GM12878 (cell line): ENCODE measurements at regions not wholly inside any gene's neighbourhood (a gene's known extent, or its start where the extent isn't known, plus 50 kb on each side); places are given as distances from the start of the nearest gene placed in this dataset.

Experiments used
- ATAC-seq: fragments of 200-7000 bp; cut with Tn5 transposase; 3 replicates; pipeline ENCODE4 v1.9.1; 2020; ENCODE audit warnings: mild to moderate bottlenecking, moderate library complexity
- BruUV-seq: library from RNA; stranded (reverse); fragments of 400-500 nt; replicated peaks from 2 replicates; lab custom pipeline; 2021; lab: Mats Ljungman, UMichigan
- CTCF ChIA-PET: fragments of 300-600 bp; sonication (Branson Sonifier 250); formaldehyde crosslinking; extraction: SDS; loops from one replicate; lab custom pipeline; 2021; ENCODE audit warnings: inconsistent platforms; lab: Yijun Ruan, JAX
- POLR2A ChIA-PET: fragments of 350-600 bp; formaldehyde crosslinking; extraction: SDS; loops from one replicate; lab custom pipeline; 2021; ENCODE audit warnings: inconsistent platforms; lab: Charles Lee
- RAD21 ChIA-PET: fragments of 300-600 bp; sonication (Branson Sonifier 250); formaldehyde crosslinking; loops from one replicate; lab custom pipeline; 2023; ENCODE audit warnings: antibody characterized with exemption; ENCODE audit not compliant: unreplicated experiment; lab: Charles Lee
- SMC1A ChIA-PET: fragments of 300-600 bp; sonication (Branson Sonifier 250); formaldehyde crosslinking; loops from one replicate; lab custom pipeline; 2023; ENCODE audit not compliant: unreplicated experiment, uncharacterized antibody; lab: Charles Lee
- DNase-seq: peaks from one replicate; pipeline ENCODE4 v3.0.0-alpha.2; 2011; ENCODE audit warnings: low read depth, low spot score
- FAIRE-seq: peaks from 3 replicates; lab custom pipeline; 2011; peaks lifted over from hg19 to GRCh38; lab: Jason Lieb, UNC
- H2AFZ ChIP-seq: 2 replicates; pipeline ENCODE4 v1.6.0; 2011; ENCODE audit warnings: low read depth, low read length, control low read depth; ENCODE audit not compliant: control insufficient read depth
- H3K27ac ChIP-seq: 2 replicates; pipeline ENCODE4 v1.5.1; 2011; ENCODE audit warnings: control low read depth; ENCODE audit not compliant: control insufficient read depth, insufficient read depth
- H3K27me3 ChIP-seq, 2 experiments: replicated peaks in 1 of 2; 2 replicates each; pipeline versions ENCODE4 v1.6.0 to v1.6.1; 2011; ENCODE audit warnings: low read length in 1 of 2; ENCODE audit not compliant: control insufficient read depth in 2 of 2, insufficient read depth in 2 of 2
- H3K36me3 ChIP-seq, 2 experiments: 2 replicates each; pipeline ENCODE4 v1.5.1; 2011; ENCODE audit warnings: low read length in 1 of 2; ENCODE audit not compliant: control insufficient read depth in 2 of 2, insufficient read depth in 2 of 2
- H3K4me1 ChIP-seq: 2 replicates; pipeline ENCODE4 v1.6.1; 2011; ENCODE audit warnings: mild to moderate bottlenecking, low read length, moderate library complexity, mixed read lengths; ENCODE audit not compliant: control insufficient read depth, insufficient read depth
- H3K4me2 ChIP-seq: 2 replicates; pipeline ENCODE4 v1.6.0; 2011; ENCODE audit warnings: control low read depth; ENCODE audit not compliant: control insufficient read depth, insufficient read depth
- H3K4me3 ChIP-seq: fragments of 200-600 bp; sonication (generic); 2 replicates; pipeline ENCODE4 v1.5.1; 2016
- H3K79me2 ChIP-seq: 2 replicates; pipeline ENCODE4 v1.6.0; 2011; ENCODE audit warnings: low read length; ENCODE audit not compliant: control insufficient read depth, insufficient read depth
- H3K9ac ChIP-seq: 2 replicates; pipeline ENCODE4 v1.8.0; 2011; ENCODE audit warnings: low read length, control low read depth, mixed read lengths; ENCODE audit not compliant: control insufficient read depth, insufficient read depth
- H3K9me3 ChIP-seq: replicated peaks from 3 replicates; pipeline ENCODE4 v1.5.1; 2011; ENCODE audit warnings: mild to moderate bottlenecking, low read length; ENCODE audit not compliant: control insufficient read depth, insufficient read depth
- H4K20me1 ChIP-seq: 2 replicates; pipeline ENCODE4 v1.6.0; 2011; ENCODE audit not compliant: control insufficient read depth, insufficient read depth
- CHD1 ChIP-seq: IDR thresholded peaks from 2 replicates; pipeline ENCODE4 v1.6.1; 2012; ENCODE audit warnings: low read depth, low read length, improper control_type of control experiment
- EED ChIP-seq: sonication (generic); IDR thresholded peaks from 2 replicates; pipeline ENCODE4 v1.6.1; 2016; ENCODE audit warnings: antibody characterized with exemption, low read depth
- FOXM1 ChIP-seq: IDR thresholded peaks from 2 replicates; pipeline ENCODE4 v1.6.1; 2012; ENCODE audit warnings: low read depth, mild to moderate bottlenecking, inconsistent platforms, low read length, moderate library complexity
- HCFC1 ChIP-seq: fragments of 150-350 bp; IDR thresholded peaks from 2 replicates; pipeline ENCODE4 v1.6.1; 2014; ENCODE audit warnings: low read length
- NR2C2 ChIP-seq: IDR thresholded peaks from 2 replicates; pipeline ENCODE4 v1.6.1; 2011; ENCODE audit warnings: borderline replicate concordance, low read depth; ENCODE audit not compliant: control insufficient read depth, insufficient read length
- POU2F2 ChIP-seq: IDR thresholded peaks from 3 replicates; pipeline ENCODE4 v1.6.1; 2011; ENCODE audit warnings: low read depth, mild to moderate bottlenecking, low read length, borderline replicate concordance
- RUNX3 ChIP-seq: IDR thresholded peaks from 2 replicates; pipeline ENCODE4 v1.6.1; 2012; ENCODE audit warnings: low read length, inconsistent platforms
- SMARCA5 ChIP-seq: fragments of 450-650 bp; IDR thresholded peaks from 2 replicates; pipeline ENCODE4 v1.6.1; 2017; ENCODE audit warnings: mild to moderate bottlenecking
- SP1 ChIP-seq: IDR thresholded peaks from one replicate; pipeline ENCODE4 v1.6.1; 2011; ENCODE audit warnings: low read depth, low read length
- ZBTB4 ChIP-seq: fragments of 450-650 bp; formaldehyde crosslinking; IDR thresholded peaks from 2 replicates; pipeline ENCODE4 v1.4.0; 2022; ENCODE audit warnings: mild to moderate bottlenecking, moderate library complexity
- ZNF274 ChIP-seq: IDR thresholded peaks from one replicate; pipeline ENCODE4 v1.8.0; 2011; ENCODE audit not compliant: insufficient read length, insufficient read depth
- WGBS: methylation state at CpG from one replicate; pipeline ENCODE4 v1.1.6; 2016; ENCODE audit warnings: low lambda C conversion rate; ENCODE audit not compliant: insufficient replicate concordance, insufficient coverage; ENCODE audit errors: missing lambda C conversion rate; 5-methylcytosine and 5-hydroxymethylcytosine counted together
- in situ Hi-C: fragments of 300-500 bp; cut with MboI; formaldehyde crosslinking; loops from 9 replicates; pipeline ENCODE4 v1.14.3; 2018; ENCODE audit warnings: mixed read lengths
- intact Hi-C: fragments of 100-400 bp; cut with micrococcal nuclease; formaldehyde crosslinking; loops from one replicate; pipeline ENCODE4 v1.14.2; 2022; ENCODE audit not compliant: unreplicated experiment

DNA sequence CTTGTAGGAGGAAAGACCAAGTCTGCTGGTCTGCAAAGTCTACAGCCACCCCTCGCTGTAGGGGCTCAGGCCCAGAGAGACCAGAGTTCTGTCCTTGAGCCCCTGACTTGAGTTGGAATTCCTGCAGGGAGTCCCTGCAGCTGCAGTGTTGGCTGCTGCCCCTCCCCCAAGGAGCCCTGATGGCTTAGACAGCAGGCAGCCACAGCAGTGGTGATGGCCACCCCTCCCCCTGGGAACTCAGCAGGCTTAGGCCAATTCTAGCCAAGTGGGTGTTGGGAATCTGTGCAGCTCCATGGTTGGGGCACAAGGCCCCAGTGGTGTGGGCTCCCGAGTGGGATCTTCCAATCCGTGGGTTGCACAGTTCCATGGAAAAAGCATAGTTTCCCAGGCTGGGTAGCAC, 345.4 kb downstream of the CD109 start:
- Histone ChIP-seq H3K4me3 (no peak overlapping the region), H3K27ac (no peak overlapping the region), H3K4me2 (no peak overlapping the region), H3K4me1 (no peaks in the 10 kb centered on the region), H3K27me3 (no peaks in the 10 kb centered on the region), H4K20me1 (no peaks in the 10 kb centered on the region), H2AFZ (no peak overlapping the region), H3K79me2 (no peaks in the 10 kb centered on the region), H3K9me3 (no peaks in the 10 kb centered on the region), H3K9ac (no peak overlapping the region), H3K36me3 (no peaks in the 10 kb centered on the region)
- BruUV-seq = no TSS peak
- FAIRE-seq (no peak), DNase-seq (no peak), ATAC-seq (no peak)
- ChIA-PET SMC1A (no interaction called here), RAD21 (no interaction called here), CTCF (no interaction called here), POLR2A (no interaction called here)
- intact Hi-C loops = no loop called here
- WGBS = 2% methylated on average over 3 of the region's 3 CpGs
- TF ChIP-seq NR2C2 = no peak
- TF ChIP-seq EED = no peak
- no peak for TF ChIP-seq POU2F2
- TF ChIP-seq ZBTB4 = no peak
- no peak for TF ChIP-seq RUNX3
- no peak for TF ChIP-seq SP1
- TF ChIP-seq SMARCA5 = no peak
- TF ChIP-seq CHD1 = no peak
- TF ChIP-seq FOXM1 = no peak
- no peak for TF ChIP-seq HCFC1
- no peak for TF ChIP-seq ZNF274
- in situ Hi-C loops = no loop called here
